H1 (cell line): ENCODE measurements at regions not wholly inside any gene's neighbourhood (a gene's known extent, or its start where the extent isn't known, plus 50 kb on each side); places are given as distances from the start of the nearest gene placed in this dataset.

Experiments
- CTCF ChIA-PET: fragments of 300-600 bp; sonication (Branson Sonifier 250); formaldehyde crosslinking; loops from one replicate; lab custom pipeline; 2021; ENCODE audit not compliant: partially characterized antibody; lab: Charles Lee
- POLR2A ChIA-PET: fragments of 300-600 bp; sonication (Branson Sonifier 250); formaldehyde crosslinking; loops from one replicate; lab custom pipeline; 2021; ENCODE audit warnings: inconsistent platforms; ENCODE audit not compliant: partially characterized antibody; lab: Charles Lee
- DNase-seq, 2 experiments: peaks; one replicate each; pipeline versions ENCODE4 v3.0.0 to v3.0.0-alpha.2; 2010 to 2022; ENCODE audit warnings: low spot score in 2 of 2, low read depth in 1 of 2, mixed read lengths in 1 of 2
- FAIRE-seq: peaks from 2 replicates; lab custom pipeline; 2011; peaks lifted over from hg19 to GRCh38; lab: Jason Lieb, UNC
- H2AFZ ChIP-seq: 2 replicates; pipeline ENCODE4 v1.8.1; 2012; ENCODE audit warnings: low read length, inconsistent platforms
- H2AK5ac ChIP-seq: 2 replicates; pipeline ENCODE4 v1.6.1; 2013; ENCODE audit warnings: low read depth, low read length
- H2BK120ac ChIP-seq: replicated peaks from 2 replicates; pipeline ENCODE3; 2013; ENCODE audit warnings: low read depth, low read length, inconsistent platforms
- H2BK12ac ChIP-seq: 2 replicates; pipeline ENCODE4 v1.6.1; 2013; ENCODE audit warnings: low read depth, low read length
- H2BK15ac ChIP-seq: 2 replicates; pipeline ENCODE4 v1.6.1; 2013; ENCODE audit warnings: low read length
- H2BK20ac ChIP-seq: 2 replicates; pipeline ENCODE4 v1.6.1; 2013; ENCODE audit warnings: low read length
- H2BK5ac ChIP-seq: 2 replicates; pipeline ENCODE4 v1.6.1; 2013; ENCODE audit warnings: low read depth, low read length
- H3K14ac ChIP-seq: 2 replicates; pipeline ENCODE4 v1.6.1; 2013; ENCODE audit warnings: inconsistent platforms; ENCODE audit not compliant: insufficient read length
- H3K18ac ChIP-seq: 2 replicates; pipeline ENCODE4 v1.6.1; 2013; ENCODE audit warnings: low read length; ENCODE audit errors: extremely low read depth
- H3K23ac ChIP-seq: 2 replicates; pipeline ENCODE4 v1.6.1; 2013; ENCODE audit warnings: inconsistent platforms; ENCODE audit not compliant: insufficient read length
- H3K23me2 ChIP-seq: 2 replicates; pipeline ENCODE4 v1.6.1; 2013; ENCODE audit warnings: low read depth, low read length
- H3K27ac ChIP-seq: 2 replicates; pipeline ENCODE4 v1.6.1; 2011; ENCODE audit warnings: low read depth, low read length, inconsistent platforms
- H3K27me3 ChIP-seq, 4 experiments: replicated peaks in 1 of 4; 1 replicate in 1 of 4; 2 replicates in 3 of 4; pipeline versions ENCODE4 v1.6.1 to v1.8.1; 2011 to 2013; ENCODE audit warnings: low read length in 3 of 4, mild to moderate bottlenecking in 3 of 4, inconsistent platforms in 2 of 4, mixed read lengths in 2 of 4, moderate library complexity in 1 of 4; ENCODE audit not compliant: control insufficient read depth in 3 of 4, insufficient read depth in 3 of 4; ENCODE audit errors: extremely low read depth in 1 of 4
- H3K36me3 ChIP-seq, 4 experiments: 2 replicates each; pipeline versions ENCODE4 v1.6.1 to v1.8.1; 2011 to 2013; ENCODE audit warnings: mild to moderate bottlenecking in 4 of 4, low read length in 3 of 4, moderate library complexity in 2 of 4, control low read depth in 1 of 4, inconsistent platforms in 1 of 4; ENCODE audit not compliant: insufficient read depth in 4 of 4, control insufficient read depth in 2 of 4
- H3K4ac ChIP-seq: replicated peaks from 2 replicates; pipeline ENCODE3; 2013; ENCODE audit warnings: low read length, low read depth, mixed read lengths, inconsistent platforms; ENCODE audit not compliant: insufficient read length
- H3K4me1 ChIP-seq, 4 experiments: replicated peaks in 1 of 4; 1 replicate in 1 of 4; 2 replicates in 3 of 4; pipeline versions ENCODE4 v1.6.1 to v1.8.1; 2011 to 2013; ENCODE audit warnings: low read length in 3 of 4, inconsistent platforms in 2 of 4, mixed read lengths in 1 of 4; ENCODE audit not compliant: insufficient read depth in 4 of 4, control insufficient read depth in 3 of 4
- H3K4me2 ChIP-seq, 2 experiments: 2 replicates each; pipeline versions ENCODE4 v1.6.1 to v1.8.1; 2011 to 2013; ENCODE audit warnings: low read depth in 2 of 2, low read length in 2 of 2, control low read depth in 1 of 2, inconsistent platforms in 1 of 2, mild to moderate bottlenecking in 1 of 2; ENCODE audit not compliant: insufficient read depth in 1 of 2
- H3K4me3 ChIP-seq, 4 experiments: fragments of 200-600, 300-600 bp in 1 of 4; sonication (generic), shearing (Covaris generic), sonication (Bioruptor Twin) in 1 of 4; 2 replicates each; pipeline versions ENCODE4 v1.5.1 to v1.8.1; 2011 to 2016; ENCODE audit warnings: low read length in 4 of 4, low read depth in 3 of 4, control low read depth in 2 of 4, inconsistent platforms in 2 of 4, mild to moderate bottlenecking in 2 of 4, mixed read lengths in 1 of 4, moderate library complexity in 1 of 4; ENCODE audit not compliant: insufficient read depth in 2 of 4; ENCODE audit errors: extremely low read depth in 1 of 4
- H3K56ac ChIP-seq: replicated peaks from 2 replicates; pipeline ENCODE3; 2013; ENCODE audit warnings: low read depth, mild to moderate bottlenecking, mixed read lengths, low read length, inconsistent platforms; ENCODE audit not compliant: insufficient read length
- H3K79me1 ChIP-seq: 2 replicates; pipeline ENCODE4 v1.6.1; 2013; ENCODE audit warnings: low read depth, low read length, control low read depth
- H3K79me2 ChIP-seq, 2 experiments: 2 replicates each; pipeline versions ENCODE4 v1.6.1 to v1.8.1; 2012 to 2013; ENCODE audit warnings: low read length in 2 of 2, mild to moderate bottlenecking in 2 of 2, inconsistent platforms in 1 of 2; ENCODE audit not compliant: insufficient read depth in 2 of 2, control insufficient read depth in 1 of 2
- H3K9ac ChIP-seq, 4 experiments: replicated peaks in 1 of 4; 1 replicate in 1 of 4; 2 replicates in 3 of 4; pipeline versions ENCODE4 v1.6.1 to v1.8.1; 2011 to 2013; ENCODE audit warnings: low read depth in 3 of 4, low read length in 3 of 4, control low read depth in 2 of 4, mild to moderate bottlenecking in 2 of 4, moderate library complexity in 2 of 4, inconsistent platforms in 1 of 4; ENCODE audit errors: extremely low read depth in 1 of 4
- H3K9me3 ChIP-seq, 2 experiments: 2 replicates each; pipeline versions ENCODE4 v1.6.1 to v1.8.1; 2012 to 2013; ENCODE audit warnings: mild to moderate bottlenecking in 2 of 2, moderate library complexity in 2 of 2, control low read depth in 1 of 2, inconsistent platforms in 1 of 2, low read depth in 1 of 2, low read length in 1 of 2, mixed read lengths in 1 of 2; ENCODE audit not compliant: insufficient read depth in 2 of 2
- H4K20me1 ChIP-seq, 2 experiments: replicated peaks in 1 of 2; 2 replicates each; pipeline versions ENCODE3 to v1.8.1; 2011 to 2013; ENCODE audit warnings: inconsistent platforms in 2 of 2, low read length in 2 of 2, mild to moderate bottlenecking in 1 of 2; ENCODE audit not compliant: insufficient read depth in 2 of 2, control insufficient read depth in 1 of 2
- H4K5ac ChIP-seq: 2 replicates; pipeline ENCODE4 v1.6.1; 2013; ENCODE audit warnings: low read length, low read depth, mixed read lengths, inconsistent platforms; ENCODE audit not compliant: insufficient read length
- H4K8ac ChIP-seq: 2 replicates; pipeline ENCODE4 v1.8.0; 2013; ENCODE audit warnings: mild to moderate bottlenecking, moderate library complexity, low read length, inconsistent platforms; ENCODE audit not compliant: insufficient read depth; ENCODE audit errors: extremely low read depth
- H4K91ac ChIP-seq: replicated peaks from 2 replicates; pipeline ENCODE3; 2013; ENCODE audit warnings: low read length, mixed read lengths, inconsistent platforms; ENCODE audit not compliant: insufficient read length
- SIRT6 ChIP-seq: IDR thresholded peaks from one replicate; pipeline ENCODE4 v1.7.1; 2012; ENCODE audit warnings: low read length, inconsistent platforms
- WGBS, 2 experiments: shearing (Covaris generic) in 1 of 2; methylation state at CpG; one replicate each; pipeline versions ENCODE4 v1.1.6 to v1.1.7; 2013 to 2015; ENCODE audit warnings: low lambda C conversion rate in 2 of 2, mixed read lengths in 2 of 2, inconsistent platforms in 1 of 2, low coverage in 1 of 2, missing lambda C conversion rate in 1 of 2; ENCODE audit not compliant: insufficient replicate concordance in 2 of 2, insufficient coverage in 1 of 2, insufficient read length in 1 of 2; ENCODE audit errors: extremely low coverage in 1 of 2, missing lambda C conversion rate in 1 of 2; 5-methylcytosine and 5-hydroxymethylcytosine counted together

- no peak overlapping the region for H3K23ac ChIP-seq
- H2AFZ ChIP-seq, result no peak overlapping the region
- H4K91ac ChIP-seq, result no peak overlapping the region
- H3K79me1 ChIP-seq, result no peaks in the 10 kb centered on the region
- no peak overlapping the region for H3K4ac ChIP-seq
- H3K79me2 ChIP-seq, result no peaks in the 10 kb centered on the region
- H4K20me1 ChIP-seq, result no peaks in the 10 kb centered on the region
- no peak overlapping the region for H2BK120ac ChIP-seq
- no peaks in the 10 kb centered on the region for H3K23me2 ChIP-seq
- no peak overlapping the region for H3K4me2 ChIP-seq
- no peak overlapping the region for H3K27ac ChIP-seq
- no peak overlapping the region for H4K5ac ChIP-seq
- no peak overlapping the region for H3K9ac ChIP-seq
- ChIA-PET CTCF (interaction anchor here (0.7 kb wide), 1 partner anchor 1458 kb away, joined by 3 read pairs; no protein-coding TSS in a partner anchor), POLR2A (no interaction called here)
- no peaks in the 10 kb centered on the region for H3K4me1 ChIP-seq
- H3K36me3 ChIP-seq, result no peaks in the 10 kb centered on the region
- no peak overlapping the region for H4K8ac ChIP-seq
- DNase-seq (no peak), FAIRE-seq (no peak)
- no peak overlapping the region for H3K14ac ChIP-seq
- no peak overlapping the region for H2BK12ac ChIP-seq
- H3K27me3 ChIP-seq, result no peaks in the 10 kb centered on the region
- H2BK5ac ChIP-seq, result no peak overlapping the region
- H3K56ac ChIP-seq, result no peak overlapping the region
- no peak overlapping the region for H2BK15ac ChIP-seq
- peaks cover 3 to 4% of the 10 kb centered on the region in 2 experiments; a peak in 1 of 4 replicates for H3K9me3 ChIP-seq
- 92% methylated on average over 4 of the region's 4 CpGs; no CpG with 5 or more reads in 1 of the 2 experiments for WGBS, 2 experiments
- no peak overlapping the region for H3K4me3 ChIP-seq
- H3K18ac ChIP-seq, result no peak overlapping the region
- H2BK20ac ChIP-seq, result no peak overlapping the region
- no peak overlapping the region for H2AK5ac ChIP-seq
- no peak for TF ChIP-seq SIRT6
These were observed 417.7 kb downstream of the INSC start for GRCh38 chr11:15532432-15532831.
